GM12891 (cell line): ENCODE measurements at regions not wholly inside any gene's neighbourhood (a gene's known extent, or its start where the extent isn't known, plus 50 kb on each side); places are given as distances from the start of the nearest gene placed in this dataset.

Experiments used
- POLR2A ChIP-seq: IDR thresholded peaks from 2 replicates; pipeline ENCODE4 v1.6.1; 2011; ENCODE audit warnings: low read depth, low read length, control low read depth
- POLR2AphosphoS5 ChIP-seq: IDR thresholded peaks from 2 replicates; pipeline ENCODE4 v1.6.1; 2011; ENCODE audit warnings: low read depth, low read length, control low read depth

DNA sequence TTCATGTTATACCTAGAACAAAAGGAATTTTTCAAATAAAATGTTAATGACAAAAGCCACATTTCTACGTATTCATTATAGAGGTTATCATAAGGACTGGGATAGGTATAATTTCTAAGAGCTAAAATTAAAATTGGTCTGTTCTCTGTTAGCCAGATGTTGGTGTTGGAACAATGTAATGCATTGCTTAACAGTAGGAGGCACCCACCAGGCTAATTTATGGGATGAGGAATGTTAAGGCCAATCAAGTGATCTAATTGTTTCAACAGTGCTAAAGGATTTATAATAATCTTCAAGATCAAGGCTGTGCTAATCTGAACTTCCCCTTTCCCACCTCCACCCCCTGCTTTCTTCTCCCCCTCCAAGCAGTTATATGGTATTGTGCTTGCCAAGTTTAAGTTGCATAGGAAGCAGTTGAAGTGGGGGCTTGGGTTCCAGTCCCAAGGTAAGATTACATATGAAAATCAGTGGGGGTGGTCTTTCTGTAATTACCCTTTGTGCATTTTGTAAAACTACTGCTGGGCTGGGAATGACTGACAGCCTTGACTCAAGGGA is 89.2 kb upstream of the BACH2 start:
- TF ChIP-seq POLR2A: no peak
- no peak for TF ChIP-seq POLR2AphosphoS5
